Fibroblast of pulmonary artery (primary cell): ENCODE measurements at regions not wholly inside any gene's neighbourhood (a gene's known extent, or its start where the extent isn't known, plus 50 kb on each side); places are given as distances from the start of the nearest gene placed in this dataset.
A peak's percentile ranks its signal among the peaks of the same experiment; 100 is the strongest.

ENCODE experiments used
- DNase-seq: peaks from one replicate; pipeline ENCODE4 v3.0.0-alpha.2; 2010; ENCODE audit warnings: low read depth
- H3K4me3 ChIP-seq: replicated peaks from 2 replicates; pipeline ENCODE4 v1.5.1; 2011; ENCODE audit warnings: low read depth, mild to moderate bottlenecking, control low read depth, low read length, moderate library complexity
- TF ChIP-seq, protein P1 (sequence below): IDR thresholded peaks from 2 replicates; pipeline ENCODE4 v1.5.1; 2011; ENCODE audit warnings: mild to moderate bottlenecking, control low read depth, low read length, inconsistent platforms; ENCODE audit errors: missing control alignments

DNA sequence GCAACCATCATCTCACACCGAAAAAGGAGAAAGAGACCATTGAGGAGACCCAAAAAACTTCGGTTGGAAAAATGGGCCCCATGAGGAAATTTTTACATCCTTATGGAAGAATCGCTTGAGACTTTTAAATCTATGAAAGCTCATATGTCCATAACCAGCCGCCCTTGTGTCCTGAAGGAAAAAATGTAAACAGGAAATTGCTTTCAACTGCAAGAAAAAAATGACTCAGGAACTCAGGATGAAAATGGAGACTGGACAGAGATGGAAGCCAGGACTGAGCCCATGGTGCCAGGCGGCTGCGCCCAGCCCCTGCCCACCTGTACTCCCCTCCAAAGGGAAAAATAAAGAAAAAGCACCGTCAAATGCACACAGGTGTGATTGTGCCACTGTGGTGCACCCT, 81.5 kb upstream of the SLC66A3 start:
- H3K4me3 ChIP-seq: no peak overlapping the region
- peak; percentile 41 for DNase-seq
- TF ChIP-seq, protein P1, sequence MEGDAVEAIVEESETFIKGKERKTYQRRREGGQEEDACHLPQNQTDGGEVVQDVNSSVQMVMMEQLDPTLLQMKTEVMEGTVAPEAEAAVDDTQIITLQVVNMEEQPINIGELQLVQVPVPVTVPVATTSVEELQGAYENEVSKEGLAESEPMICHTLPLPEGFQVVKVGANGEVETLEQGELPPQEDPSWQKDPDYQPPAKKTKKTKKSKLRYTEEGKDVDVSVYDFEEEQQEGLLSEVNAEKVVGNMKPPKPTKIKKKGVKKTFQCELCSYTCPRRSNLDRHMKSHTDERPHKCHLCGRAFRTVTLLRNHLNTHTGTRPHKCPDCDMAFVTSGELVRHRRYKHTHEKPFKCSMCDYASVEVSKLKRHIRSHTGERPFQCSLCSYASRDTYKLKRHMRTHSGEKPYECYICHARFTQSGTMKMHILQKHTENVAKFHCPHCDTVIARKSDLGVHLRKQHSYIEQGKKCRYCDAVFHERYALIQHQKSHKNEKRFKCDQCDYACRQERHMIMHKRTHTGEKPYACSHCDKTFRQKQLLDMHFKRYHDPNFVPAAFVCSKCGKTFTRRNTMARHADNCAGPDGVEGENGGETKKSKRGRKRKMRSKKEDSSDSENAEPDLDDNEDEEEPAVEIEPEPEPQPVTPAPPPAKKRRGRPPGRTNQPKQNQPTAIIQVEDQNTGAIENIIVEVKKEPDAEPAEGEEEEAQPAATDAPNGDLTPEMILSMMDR: no peak

DNA sequence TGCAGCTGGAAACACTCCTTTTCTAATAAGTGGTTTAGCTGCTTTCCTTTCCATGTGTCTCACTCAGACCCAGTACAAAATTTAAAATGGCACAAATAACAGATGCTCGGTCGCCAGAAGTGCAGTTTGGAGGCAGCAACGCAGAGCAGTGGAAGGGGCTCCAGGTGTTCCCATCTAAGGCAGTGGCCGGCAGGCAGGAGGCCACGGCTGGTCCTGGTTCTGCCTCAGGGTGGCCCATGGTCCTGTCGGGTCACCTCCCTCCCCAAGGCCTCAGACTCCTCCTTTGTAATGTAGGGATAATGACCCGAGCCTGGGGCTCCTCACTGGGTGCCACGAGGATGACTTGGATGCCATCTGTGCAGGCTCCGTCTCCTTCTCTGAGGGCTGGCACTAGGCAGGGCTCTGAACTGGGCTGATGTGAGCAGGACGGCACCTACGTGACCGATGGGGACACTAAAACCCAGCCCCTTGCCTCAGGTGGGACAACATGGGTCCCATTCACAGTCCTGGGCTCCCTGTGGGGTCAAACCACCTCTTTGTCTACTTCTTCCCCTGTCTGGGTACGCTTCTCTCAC, 80.9 kb upstream of the SLC66A3 start:
- H3K4me3 ChIP-seq: no peak overlapping the region
- TF ChIP-seq, protein P1: no peak
- no peak for DNase-seq

GRCh38 chr2:11075221-11075620, 80.0 kb upstream of the SLC66A3 start:
- TF ChIP-seq, protein P1: no peak
- no peak overlapping the region for H3K4me3 ChIP-seq
- DNase-seq: no peak

DNA sequence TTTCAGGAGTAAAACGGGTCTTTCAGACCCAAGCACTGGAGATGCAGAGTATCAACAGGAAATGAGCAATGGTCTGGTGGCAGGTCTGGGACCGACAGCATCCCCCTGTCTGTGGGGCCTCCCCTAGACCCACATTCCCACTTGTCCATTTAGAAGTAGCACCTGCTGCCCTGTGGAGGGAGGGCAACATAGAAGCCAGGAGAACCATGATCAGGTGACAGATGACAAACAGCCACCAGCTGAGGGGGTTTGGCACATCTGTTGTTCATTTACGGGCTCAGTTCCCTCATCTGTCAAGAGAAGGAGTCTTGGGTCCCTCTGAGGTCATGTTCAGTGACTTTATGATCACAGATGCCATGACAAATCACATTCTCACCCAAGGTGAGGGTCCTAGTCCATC, 77.9 kb upstream of the SLC66A3 start:
- no peak overlapping the region for H3K4me3 ChIP-seq
- TF ChIP-seq, protein P1: no peak
- DNase-seq: no peak

DNA sequence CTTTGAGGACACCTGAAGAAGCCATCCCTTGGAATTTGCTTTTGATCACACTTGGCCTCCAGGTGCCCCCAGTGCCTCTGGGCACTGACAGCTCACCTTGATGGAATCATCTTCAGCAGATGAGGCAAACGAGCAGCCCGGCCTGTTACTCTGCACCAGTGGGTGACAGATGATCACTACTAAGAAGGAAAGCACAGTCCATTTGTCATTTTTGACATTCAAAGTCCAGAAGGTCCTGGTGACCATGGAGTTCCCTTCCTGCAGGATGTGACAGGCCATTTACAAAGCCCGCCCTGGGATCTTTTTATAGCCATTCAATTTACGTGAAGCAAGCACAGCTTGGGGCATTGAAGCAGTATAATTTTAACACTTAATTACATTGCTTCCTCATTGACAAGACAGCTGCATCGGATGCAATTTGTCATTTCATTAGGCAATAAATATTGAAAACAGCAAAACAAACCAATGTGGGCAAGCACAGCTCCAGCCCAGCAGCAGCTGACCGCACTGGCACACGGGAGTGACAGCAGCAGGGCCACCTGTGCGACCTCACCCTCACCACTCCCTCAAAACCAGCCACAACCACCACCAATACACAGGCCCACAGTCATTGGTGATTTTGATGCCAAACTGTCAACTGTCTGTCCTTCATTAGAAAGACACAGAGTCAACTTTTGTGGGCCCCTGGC, 76.0 kb upstream of the SLC66A3 start:
- TF ChIP-seq, protein P1: no peak
- DNase-seq: no peak
- no peak overlapping the region for H3K4me3 ChIP-seq

DNA sequence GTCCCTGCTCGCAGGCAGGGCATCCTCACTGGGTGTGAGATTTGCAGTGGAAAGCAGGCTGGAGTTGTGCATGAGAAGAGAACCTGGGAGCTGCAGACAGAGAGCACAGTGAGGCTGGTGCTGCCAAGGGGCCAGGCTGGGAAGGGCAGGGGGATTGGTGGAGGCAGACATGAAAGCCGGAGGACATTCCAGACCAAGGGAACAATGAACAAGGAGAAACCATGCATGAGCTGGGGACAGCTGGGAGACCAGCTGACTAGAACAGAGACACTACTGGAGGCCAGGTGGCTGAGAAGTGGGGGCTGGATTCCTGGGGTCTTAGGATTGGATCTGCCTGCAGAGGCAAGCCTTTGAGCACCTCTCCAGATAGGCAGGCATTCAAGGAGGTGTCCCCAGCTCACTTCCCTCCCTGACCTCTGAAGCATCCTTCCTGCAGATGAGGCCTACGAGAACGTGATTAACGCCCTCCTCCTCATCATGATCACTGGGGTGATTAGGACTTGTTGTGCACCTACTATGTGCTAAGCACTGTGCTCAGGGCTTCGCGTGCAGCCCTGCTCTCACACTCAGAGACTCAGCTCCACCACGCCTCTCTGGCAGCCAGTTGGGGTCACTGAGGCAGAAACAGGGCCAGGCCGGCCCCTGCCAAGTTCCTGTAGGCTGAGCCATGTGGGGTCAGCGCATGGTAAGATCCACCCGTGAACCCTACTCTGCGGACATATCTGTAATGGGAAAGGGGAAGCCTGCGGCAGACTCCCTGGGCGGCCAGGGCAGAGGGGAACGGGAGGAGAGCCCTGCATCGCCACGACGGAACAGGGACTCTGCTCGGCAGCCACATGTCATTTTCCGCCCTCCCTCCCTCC, 74.8 kb upstream of the SLC66A3 start:
- TF ChIP-seq, protein P1: no peak
- H3K4me3 ChIP-seq: no peak overlapping the region
- DNase-seq: no peak
